PFSK-1 (cell line): ENCODE measurements at regions not wholly inside any gene's neighbourhood (a gene's known extent, or its start where the extent isn't known, plus 50 kb on each side); places are given as distances from the start of the nearest gene placed in this dataset.

ENCODE experiments used
- FOXP2 ChIP-seq: optimal IDR thresholded peaks from 2 replicates; pipeline ENCODE3; 2011; ENCODE audit warnings: borderline replicate concordance, control low read depth, inconsistent platforms; ENCODE audit not compliant: insufficient read depth; ENCODE audit errors: extremely low read length, extremely low read depth
- POLR2AphosphoS5 ChIP-seq: IDR thresholded peaks from 2 replicates; pipeline ENCODE4 v1.6.1; 2012; ENCODE audit warnings: low read depth, mild to moderate bottlenecking, control low read depth, low read length, moderate library complexity
- SIN3A ChIP-seq: IDR thresholded peaks from 2 replicates; pipeline ENCODE4 v1.6.1; 2012; ENCODE audit warnings: mild to moderate bottlenecking, low read length, moderate library complexity, borderline replicate concordance; ENCODE audit not compliant: insufficient read depth
- TAF1 ChIP-seq: IDR thresholded peaks from 2 replicates; pipeline ENCODE4 v1.6.1; 2012; ENCODE audit warnings: low read length, control low read depth, borderline replicate concordance; ENCODE audit not compliant: insufficient read depth
- TF ChIP-seq, protein P1 (sequence below), 2 experiments: IDR thresholded peaks; 2 replicates each; pipeline versions ENCODE4 v1.6.1 to v1.8.0; 2011 to 2012; ENCODE audit warnings: low read depth in 2 of 2, low read length in 2 of 2, control low read depth in 1 of 2, inconsistent platforms in 1 of 2, mild to moderate bottlenecking in 1 of 2, moderate library complexity in 1 of 2; ENCODE audit not compliant: insufficient read depth in 1 of 2

DNA sequence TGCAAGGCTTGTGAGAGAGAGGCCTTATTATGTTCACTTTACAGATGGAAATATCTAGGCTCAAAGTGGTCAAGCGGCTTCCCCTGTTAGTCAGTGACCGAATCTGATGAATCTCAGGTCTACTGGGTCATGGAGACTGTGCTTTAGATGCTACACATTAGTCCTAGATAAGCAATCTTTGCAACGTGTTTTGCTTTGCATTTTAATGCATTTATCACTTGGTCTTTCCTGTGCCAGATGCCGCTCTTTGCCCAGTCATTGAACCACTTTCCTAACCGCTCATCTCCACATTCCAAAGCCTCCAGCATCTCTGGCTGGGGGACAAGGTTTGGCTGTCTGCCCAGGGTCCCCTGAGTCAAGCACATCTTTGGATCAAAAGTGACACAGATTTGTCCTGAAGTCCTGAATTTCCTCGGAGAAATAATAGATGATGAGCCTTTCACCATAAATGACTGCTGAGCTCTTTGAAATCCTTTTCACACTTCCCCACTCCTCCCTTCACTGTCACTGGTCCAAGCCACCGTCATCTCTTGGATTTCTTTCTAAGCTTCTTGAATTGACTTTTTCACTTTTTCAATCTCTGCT, 96.0 kb upstream of the USP24 start:
- TF ChIP-seq, protein P1, sequence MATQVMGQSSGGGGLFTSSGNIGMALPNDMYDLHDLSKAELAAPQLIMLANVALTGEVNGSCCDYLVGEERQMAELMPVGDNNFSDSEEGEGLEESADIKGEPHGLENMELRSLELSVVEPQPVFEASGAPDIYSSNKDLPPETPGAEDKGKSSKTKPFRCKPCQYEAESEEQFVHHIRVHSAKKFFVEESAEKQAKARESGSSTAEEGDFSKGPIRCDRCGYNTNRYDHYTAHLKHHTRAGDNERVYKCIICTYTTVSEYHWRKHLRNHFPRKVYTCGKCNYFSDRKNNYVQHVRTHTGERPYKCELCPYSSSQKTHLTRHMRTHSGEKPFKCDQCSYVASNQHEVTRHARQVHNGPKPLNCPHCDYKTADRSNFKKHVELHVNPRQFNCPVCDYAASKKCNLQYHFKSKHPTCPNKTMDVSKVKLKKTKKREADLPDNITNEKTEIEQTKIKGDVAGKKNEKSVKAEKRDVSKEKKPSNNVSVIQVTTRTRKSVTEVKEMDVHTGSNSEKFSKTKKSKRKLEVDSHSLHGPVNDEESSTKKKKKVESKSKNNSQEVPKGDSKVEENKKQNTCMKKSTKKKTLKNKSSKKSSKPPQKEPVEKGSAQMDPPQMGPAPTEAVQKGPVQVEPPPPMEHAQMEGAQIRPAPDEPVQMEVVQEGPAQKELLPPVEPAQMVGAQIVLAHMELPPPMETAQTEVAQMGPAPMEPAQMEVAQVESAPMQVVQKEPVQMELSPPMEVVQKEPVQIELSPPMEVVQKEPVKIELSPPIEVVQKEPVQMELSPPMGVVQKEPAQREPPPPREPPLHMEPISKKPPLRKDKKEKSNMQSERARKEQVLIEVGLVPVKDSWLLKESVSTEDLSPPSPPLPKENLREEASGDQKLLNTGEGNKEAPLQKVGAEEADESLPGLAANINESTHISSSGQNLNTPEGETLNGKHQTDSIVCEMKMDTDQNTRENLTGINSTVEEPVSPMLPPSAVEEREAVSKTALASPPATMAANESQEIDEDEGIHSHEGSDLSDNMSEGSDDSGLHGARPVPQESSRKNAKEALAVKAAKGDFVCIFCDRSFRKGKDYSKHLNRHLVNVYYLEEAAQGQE (IDR thresholded peaks at IDR 0.05; ENCODE audit: insufficient read depth in 1 of 2, low read depth in 2 of 2, low read length in 2 of 2) = no peak
- no peak for TF ChIP-seq POLR2AphosphoS5
- no peak for TF ChIP-seq TAF1
- TF ChIP-seq SIN3A = no peak
- no peak for TF ChIP-seq FOXP2
